ENCODE measurements at regions not wholly inside any gene's neighbourhood (a gene's known extent, or its start where the extent isn't known, plus 50 kb on each side); places are given as distances from the start of the nearest gene placed in this dataset.

DNA sequence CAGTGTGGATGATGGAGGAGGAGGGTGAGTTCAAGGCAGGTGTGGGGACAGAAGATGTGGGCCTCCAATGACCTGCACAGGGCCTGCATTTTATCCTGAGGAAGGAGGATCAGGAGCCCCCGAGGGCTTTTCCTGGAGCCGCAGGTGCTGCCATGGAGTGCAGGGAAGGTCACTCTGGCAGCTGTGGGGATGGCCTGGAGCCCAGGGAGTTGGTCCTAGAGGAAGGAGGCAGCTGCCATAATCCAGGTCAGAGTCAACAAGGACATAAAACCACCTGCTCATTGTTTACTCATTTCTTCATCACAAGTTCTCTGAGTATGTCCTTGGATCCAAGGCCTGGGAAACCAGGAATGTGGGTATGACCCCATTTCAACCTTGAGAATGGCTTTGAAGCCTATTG, 87.2 kb downstream of the SCGB2B2 start:
- H3K23me2 ChIP-seq (ENCODE audit: low read depth, low read length): no peaks in the 10 kb centered on the region; the same call in 1 of the 2 replicates
- no peak overlapping the region for H4K8ac ChIP-seq (ENCODE audit: extremely low read depth, insufficient read depth, low read length)
- H2BK20ac ChIP-seq (ENCODE audit: low read length): no peak overlapping the region
- H3K4me1 ChIP-seq (replicated peaks in 1 of 4; ENCODE audit: control insufficient read depth in 3 of 4, insufficient read depth in 4 of 4, low read length in 3 of 4): no peaks in the 10 kb centered on the region
- no peaks in the 10 kb centered on the region for H3K36me3 ChIP-seq (ENCODE audit: control insufficient read depth in 2 of 4, insufficient read depth in 4 of 4, low read length in 3 of 4)
- H3K4ac ChIP-seq (replicated peaks; ENCODE audit: insufficient read length, low read depth, low read length): no peak overlapping the region
- ChIA-PET CTCF (ENCODE audit: partially characterized antibody) (no interaction called here), POLR2A (ENCODE audit: partially characterized antibody) (no interaction called here)
- no peak overlapping the region for H3K9ac ChIP-seq (replicated peaks in 1 of 4; ENCODE audit: extremely low read depth in 1 of 4, low read depth in 3 of 4, low read length in 3 of 4)
- H4K20me1 ChIP-seq (replicated peaks in 1 of 2; ENCODE audit: control insufficient read depth in 1 of 2, insufficient read depth in 2 of 2, low read length in 2 of 2): no peaks in the 10 kb centered on the region
- H3K56ac ChIP-seq (replicated peaks; ENCODE audit: insufficient read length, low read depth, low read length): no peak overlapping the region
- H4K91ac ChIP-seq (replicated peaks; ENCODE audit: insufficient read length, low read length): no peak overlapping the region
- no peak for FAIRE-seq
- peaks cover 58 to 64% of the 10 kb centered on the region in 2 experiments for H3K9me3 ChIP-seq (ENCODE audit: insufficient read depth in 2 of 2, low read depth in 1 of 2, low read length in 1 of 2)
- H3K23ac ChIP-seq (ENCODE audit: insufficient read length): no peak overlapping the region
- no peaks in the 10 kb centered on the region for H3K79me1 ChIP-seq (ENCODE audit: low read depth, low read length)
- H2BK5ac ChIP-seq (ENCODE audit: low read depth, low read length): no peak overlapping the region
- H2AK5ac ChIP-seq (ENCODE audit: low read depth, low read length): no peak overlapping the region
- no peaks in the 10 kb centered on the region for H3K79me2 ChIP-seq (ENCODE audit: control insufficient read depth in 1 of 2, insufficient read depth in 2 of 2, low read length in 2 of 2)
- no peak for DNase-seq (ENCODE audit: low read depth in 1 of 2, low spot score in 2 of 2)
- no peak overlapping the region for H2BK15ac ChIP-seq (ENCODE audit: low read length)
- H2BK120ac ChIP-seq (replicated peaks; ENCODE audit: low read depth, low read length): no peak overlapping the region
- no peak overlapping the region for H2AFZ ChIP-seq (ENCODE audit: low read length)
- H3K14ac ChIP-seq (ENCODE audit: insufficient read length): no peak overlapping the region
- H3K27ac ChIP-seq (ENCODE audit: low read depth, low read length): no peak overlapping the region
- 0 out of 7 replicates have a peak, but pooled peaks cover 0 to 2% (median 0%) of the 10 kb centered on the region in 4 experiments for H3K27me3 ChIP-seq (replicated peaks in 1 of 4; ENCODE audit: control insufficient read depth in 3 of 4, extremely low read depth in 1 of 4, insufficient read depth in 3 of 4, low read length in 3 of 4)
- H4K5ac ChIP-seq (ENCODE audit: insufficient read length, low read depth, low read length): no peak overlapping the region
- 61% methylated on average over 2 of the region's 2 CpGs; no CpG with 5 or more reads in 1 of the 2 experiments for WGBS, 2 experiments (ENCODE audit: extremely low coverage in 1 of 2, insufficient coverage in 1 of 2, insufficient read length in 1 of 2, insufficient replicate concordance in 2 of 2, low coverage in 1 of 2, low lambda C conversion rate in 2 of 2, missing lambda C conversion rate in 1 of 2)
- no peak overlapping the region for H3K4me3 ChIP-seq (ENCODE audit: extremely low read depth in 1 of 4, insufficient read depth in 2 of 4, low read depth in 3 of 4, low read length in 4 of 4)
- H3K18ac ChIP-seq (ENCODE audit: extremely low read depth, low read length): no peak overlapping the region
- H3K4me2 ChIP-seq (ENCODE audit: insufficient read depth in 1 of 2, low read depth in 2 of 2, low read length in 2 of 2): no peak overlapping the region
- no peak overlapping the region for H2BK12ac ChIP-seq (ENCODE audit: low read depth, low read length)
- TF ChIP-seq CHD1 (IDR thresholded peaks at IDR 0.05; ENCODE audit: low read depth, low read length) (no peak), TAF1 (IDR thresholded peaks at IDR 0.05; ENCODE audit: low read depth, low read length) (no peak), NRF1 (IDR thresholded peaks at IDR 0.05; ENCODE audit: low read depth, low read length) (no peak), ZNF274 (IDR thresholded peaks at IDR 0.05; ENCODE audit: borderline replicate concordance, extremely low read depth, low read length) (no peak), TAF7 (optimal IDR thresholded peaks at IDR 0.05; ENCODE audit: borderline replicate concordance, low read depth, low read length) (no peak), EZH2 (IDR thresholded peaks at IDR 0.05; ENCODE audit: low read depth, low read length, severe bottlenecking) (no peak), SAP30 (IDR thresholded peaks at IDR 0.05; ENCODE audit: insufficient read depth, insufficient replicate concordance, low read length) (no peak), POLR2AphosphoS5 (IDR thresholded peaks at IDR 0.05; ENCODE audit: low read depth, low read length) (no peak), MAFK (IDR thresholded peaks at IDR 0.05; ENCODE audit: low read depth, low read length) (no peak), SIX5 (IDR thresholded peaks at IDR 0.05; ENCODE audit: low read depth, low read length) (no peak)
- TF ChIP-seq, protein P1, sequence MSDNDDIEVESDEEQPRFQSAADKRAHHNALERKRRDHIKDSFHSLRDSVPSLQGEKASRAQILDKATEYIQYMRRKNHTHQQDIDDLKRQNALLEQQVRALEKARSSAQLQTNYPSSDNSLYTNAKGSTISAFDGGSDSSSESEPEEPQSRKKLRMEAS (IDR thresholded peaks at IDR 0.05): no peak
- TF ChIP-seq, protein P2, sequence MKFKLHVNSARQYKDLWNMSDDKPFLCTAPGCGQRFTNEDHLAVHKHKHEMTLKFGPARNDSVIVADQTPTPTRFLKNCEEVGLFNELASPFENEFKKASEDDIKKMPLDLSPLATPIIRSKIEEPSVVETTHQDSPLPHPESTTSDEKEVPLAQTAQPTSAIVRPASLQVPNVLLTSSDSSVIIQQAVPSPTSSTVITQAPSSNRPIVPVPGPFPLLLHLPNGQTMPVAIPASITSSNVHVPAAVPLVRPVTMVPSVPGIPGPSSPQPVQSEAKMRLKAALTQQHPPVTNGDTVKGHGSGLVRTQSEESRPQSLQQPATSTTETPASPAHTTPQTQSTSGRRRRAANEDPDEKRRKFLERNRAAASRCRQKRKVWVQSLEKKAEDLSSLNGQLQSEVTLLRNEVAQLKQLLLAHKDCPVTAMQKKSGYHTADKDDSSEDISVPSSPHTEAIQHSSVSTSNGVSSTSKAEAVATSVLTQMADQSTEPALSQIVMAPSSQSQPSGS (IDR thresholded peaks at IDR 0.05; ENCODE audit: low read length): no peak
